Memory B cell (primary cell): ENCODE measurements at regions not wholly inside any gene's neighbourhood (a gene's known extent, or its start where the extent isn't known, plus 50 kb on each side); places are given as distances from the start of the nearest gene placed in this dataset.

Experiments used
- ATAC-seq: fragments of 150-1000 bp; cut with Tn5 transposase; 2 replicates; pipeline ENCODE4 v1.10.0; 2021; ENCODE audit warnings: low read depth, mild to moderate bottlenecking, moderate library complexity
- DNase-seq, 2 donors: peaks; one replicate each; pipeline ENCODE4 v3.0.0; 2022; ENCODE audit warnings: low spot score in 2 of 2
- H3K27ac Mint-ChIP-seq: one replicate; pipeline ENCODE4 v1.8.0; 2022; ENCODE audit warnings: mild to moderate bottlenecking, moderate library complexity, mixed read lengths
- H3K27me3 Mint-ChIP-seq: one replicate; pipeline ENCODE4 v1.8.0; 2022; ENCODE audit warnings: mixed read lengths
- H3K36me3 Mint-ChIP-seq: one replicate; pipeline ENCODE4 v1.8.0; 2022; ENCODE audit warnings: mild to moderate bottlenecking, mixed read lengths
- H3K4me1 Mint-ChIP-seq: one replicate; pipeline ENCODE4 v1.8.0; 2022; ENCODE audit warnings: mixed read lengths
- H3K4me3 Mint-ChIP-seq: one replicate; pipeline ENCODE4 v1.8.0; 2022; ENCODE audit warnings: mild to moderate bottlenecking, moderate library complexity, mixed read lengths
- H3K9me3 Mint-ChIP-seq: one replicate; pipeline ENCODE4 v1.8.0; 2022; ENCODE audit warnings: mixed read lengths

GRCh38 chr6:8260610-8261009 lies 158.3 kb upstream of the EEF1E1 start:
- no peaks in the 10 kb centered on the region for H3K4me1 Mint-ChIP-seq
- no peak overlapping the region for H3K27ac Mint-ChIP-seq
- peaks cover 1% of the 10 kb centered on the region for H3K9me3 Mint-ChIP-seq
- ATAC-seq (no peak), DNase-seq (no peak)
- peaks cover 7% of the 10 kb centered on the region for H3K27me3 Mint-ChIP-seq
- no peak overlapping the region for H3K4me3 Mint-ChIP-seq
- H3K36me3 Mint-ChIP-seq: peaks cover 2% of the 10 kb centered on the region

- DNase-seq (no peak), ATAC-seq (no peak)
- Mint-ChIP-seq H3K36me3 (peaks cover 1% of the 10 kb centered on the region), H3K27ac (no peak overlapping the region), H3K4me1 (no peaks in the 10 kb centered on the region), H3K4me3 (no peak overlapping the region), H3K9me3 (peaks cover 1% of the 10 kb centered on the region), H3K27me3 (peaks cover 7% of the 10 kb centered on the region)
These were observed 144.1 kb upstream of the EEF1E1 start for GRCh38 chr6:8246403-8246802.

- no peaks in the 10 kb centered on the region for H3K4me1 Mint-ChIP-seq
- H3K4me3 Mint-ChIP-seq: no peak overlapping the region
- H3K9me3 Mint-ChIP-seq: no peaks in the 10 kb centered on the region
- no peaks in the 10 kb centered on the region for H3K36me3 Mint-ChIP-seq
- ATAC-seq (no peak), DNase-seq (no peak)
- H3K27me3 Mint-ChIP-seq: peaks cover 7% of the 10 kb centered on the region
- no peak overlapping the region for H3K27ac Mint-ChIP-seq
These were observed 143.4 kb upstream of the EEF1E1 start for GRCh38 chr6:8245726-8246125.

GRCh38 chr6:8243475-8243874 lies 141.1 kb upstream of the EEF1E1 start:
- peaks cover 8% of the 10 kb centered on the region for H3K27me3 Mint-ChIP-seq
- H3K9me3 Mint-ChIP-seq: no peaks in the 10 kb centered on the region
- DNase-seq (no peak), ATAC-seq (no peak)
- H3K4me1 Mint-ChIP-seq: no peaks in the 10 kb centered on the region
- no peaks in the 10 kb centered on the region for H3K36me3 Mint-ChIP-seq
- no peak overlapping the region for H3K4me3 Mint-ChIP-seq
- H3K27ac Mint-ChIP-seq: no peak overlapping the region

- H3K9me3 Mint-ChIP-seq: no peaks in the 10 kb centered on the region
- H3K4me3 Mint-ChIP-seq: no peak overlapping the region
- peaks cover 8% of the 10 kb centered on the region for H3K27me3 Mint-ChIP-seq
- ATAC-seq (no peak), DNase-seq (no peak)
- no peaks in the 10 kb centered on the region for H3K4me1 Mint-ChIP-seq
- H3K27ac Mint-ChIP-seq: no peak overlapping the region
- H3K36me3 Mint-ChIP-seq: no peaks in the 10 kb centered on the region
These were observed 140.5 kb upstream of the EEF1E1 start for GRCh38 chr6:8242885-8243284.

GRCh38 chr6:8240301-8240700 lies 138.0 kb upstream of the EEF1E1 start:
- H3K27ac Mint-ChIP-seq: no peak overlapping the region
- no peak overlapping the region for H3K4me3 Mint-ChIP-seq
- peaks cover 8% of the 10 kb centered on the region for H3K27me3 Mint-ChIP-seq
- H3K4me1 Mint-ChIP-seq: no peaks in the 10 kb centered on the region
- no peaks in the 10 kb centered on the region for H3K36me3 Mint-ChIP-seq
- H3K9me3 Mint-ChIP-seq: no peaks in the 10 kb centered on the region
- DNase-seq (no peak), ATAC-seq (no peak)

GRCh38 chr6:8238773-8239683 lies 136.7 kb upstream of the EEF1E1 start:
- DNase-seq (no peak), ATAC-seq (no peak)
- H3K27ac Mint-ChIP-seq: no peak overlapping the region
- no peaks in the 10 kb centered on the region for H3K4me1 Mint-ChIP-seq
- H3K27me3 Mint-ChIP-seq: peaks cover 12% of the 10 kb centered on the region
- no peaks in the 10 kb centered on the region for H3K36me3 Mint-ChIP-seq
- H3K4me3 Mint-ChIP-seq: no peak overlapping the region
- H3K9me3 Mint-ChIP-seq: no peaks in the 10 kb centered on the region

GRCh38 chr6:8237668-8238067 lies 135.3 kb upstream of the EEF1E1 start:
- Mint-ChIP-seq H3K27me3 (peaks cover 9% of the 10 kb centered on the region), H3K36me3 (no peaks in the 10 kb centered on the region), H3K9me3 (no peaks in the 10 kb centered on the region), H3K4me1 (no peaks in the 10 kb centered on the region), H3K4me3 (no peak overlapping the region), H3K27ac (no peak overlapping the region)
- DNase-seq (no peak), ATAC-seq (no peak)

GRCh38 chr6:8236956-8237355 lies 134.6 kb upstream of the EEF1E1 start:
- H3K4me1 Mint-ChIP-seq: no peaks in the 10 kb centered on the region
- peaks cover 9% of the 10 kb centered on the region for H3K27me3 Mint-ChIP-seq
- H3K36me3 Mint-ChIP-seq: no peaks in the 10 kb centered on the region
- ATAC-seq (no peak), DNase-seq (no peak)
- no peak overlapping the region for H3K4me3 Mint-ChIP-seq
- no peak overlapping the region for H3K27ac Mint-ChIP-seq
- no peaks in the 10 kb centered on the region for H3K9me3 Mint-ChIP-seq

GRCh38 chr6:8234321-8234720 lies 132.0 kb upstream of the EEF1E1 start:
- H3K27ac Mint-ChIP-seq: no peak overlapping the region
- DNase-seq (no peak), ATAC-seq (no peak)
- no peaks in the 10 kb centered on the region for H3K9me3 Mint-ChIP-seq
- no peak overlapping the region for H3K4me3 Mint-ChIP-seq
- H3K4me1 Mint-ChIP-seq: no peaks in the 10 kb centered on the region
- H3K36me3 Mint-ChIP-seq: no peaks in the 10 kb centered on the region
- peaks cover 9% of the 10 kb centered on the region for H3K27me3 Mint-ChIP-seq

GRCh38 chr6:8231956-8232355 lies 129.6 kb upstream of the EEF1E1 start:
- no peaks in the 10 kb centered on the region for H3K9me3 Mint-ChIP-seq
- H3K27ac Mint-ChIP-seq: no peak overlapping the region
- H3K4me1 Mint-ChIP-seq: no peaks in the 10 kb centered on the region
- H3K27me3 Mint-ChIP-seq: peaks cover 9% of the 10 kb centered on the region
- DNase-seq (no peak), ATAC-seq (no peak)
- no peak overlapping the region for H3K4me3 Mint-ChIP-seq
- H3K36me3 Mint-ChIP-seq: no peaks in the 10 kb centered on the region

GRCh38 chr6:8229915-8230756 lies 127.8 kb upstream of the EEF1E1 start:
- Mint-ChIP-seq H3K27me3 (peaks cover 4% of the 10 kb centered on the region), H3K4me3 (no peak overlapping the region), H3K36me3 (no peaks in the 10 kb centered on the region), H3K27ac (no peak overlapping the region), H3K9me3 (no peaks in the 10 kb centered on the region), H3K4me1 (no peaks in the 10 kb centered on the region)
- ATAC-seq: no peak
- DNase-seq: no peak

- Mint-ChIP-seq H3K27me3 (peaks cover 2% of the 10 kb centered on the region), H3K9me3 (no peaks in the 10 kb centered on the region), H3K36me3 (no peaks in the 10 kb centered on the region), H3K4me1 (no peaks in the 10 kb centered on the region), H3K4me3 (no peak overlapping the region), H3K27ac (no peak overlapping the region)
- no peak for DNase-seq
- ATAC-seq: no peak
These were observed 122.8 kb upstream of the EEF1E1 start for GRCh38 chr6:8225113-8225512.

GRCh38 chr6:8223678-8224077 lies 121.3 kb upstream of the EEF1E1 start:
- Mint-ChIP-seq H3K4me1 (no peaks in the 10 kb centered on the region), H3K4me3 (no peak overlapping the region), H3K27ac (no peak overlapping the region), H3K27me3 (no peaks in the 10 kb centered on the region), H3K36me3 (no peaks in the 10 kb centered on the region), H3K9me3 (no peaks in the 10 kb centered on the region)
- DNase-seq (no peak), ATAC-seq (no peak)
